ENCODE measurements at regions not wholly inside any gene's neighbourhood (a gene's known extent, or its start where the extent isn't known, plus 50 kb on each side); places are given as distances from the start of the nearest gene placed in this dataset.

DNA sequence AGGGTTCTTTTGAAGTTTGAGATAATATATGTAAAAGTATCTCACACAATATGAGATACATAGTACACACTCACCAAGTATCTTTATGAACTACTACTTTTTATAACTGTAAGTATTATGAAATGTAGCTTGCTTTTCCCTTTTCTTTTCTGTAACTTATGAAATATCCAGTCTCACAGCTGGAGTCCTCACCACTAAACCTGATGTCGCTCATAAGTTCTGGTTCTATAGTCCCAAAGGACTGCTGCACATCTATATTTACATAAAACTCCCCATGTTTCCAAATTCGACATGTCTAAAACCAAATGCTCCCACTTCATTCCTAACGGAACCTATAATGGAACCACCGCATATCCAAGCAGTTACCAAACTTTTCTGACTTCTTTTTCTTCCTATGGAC, 186.5 kb upstream of the SLC7A11 start:
- TF ChIP-seq, protein P1, sequence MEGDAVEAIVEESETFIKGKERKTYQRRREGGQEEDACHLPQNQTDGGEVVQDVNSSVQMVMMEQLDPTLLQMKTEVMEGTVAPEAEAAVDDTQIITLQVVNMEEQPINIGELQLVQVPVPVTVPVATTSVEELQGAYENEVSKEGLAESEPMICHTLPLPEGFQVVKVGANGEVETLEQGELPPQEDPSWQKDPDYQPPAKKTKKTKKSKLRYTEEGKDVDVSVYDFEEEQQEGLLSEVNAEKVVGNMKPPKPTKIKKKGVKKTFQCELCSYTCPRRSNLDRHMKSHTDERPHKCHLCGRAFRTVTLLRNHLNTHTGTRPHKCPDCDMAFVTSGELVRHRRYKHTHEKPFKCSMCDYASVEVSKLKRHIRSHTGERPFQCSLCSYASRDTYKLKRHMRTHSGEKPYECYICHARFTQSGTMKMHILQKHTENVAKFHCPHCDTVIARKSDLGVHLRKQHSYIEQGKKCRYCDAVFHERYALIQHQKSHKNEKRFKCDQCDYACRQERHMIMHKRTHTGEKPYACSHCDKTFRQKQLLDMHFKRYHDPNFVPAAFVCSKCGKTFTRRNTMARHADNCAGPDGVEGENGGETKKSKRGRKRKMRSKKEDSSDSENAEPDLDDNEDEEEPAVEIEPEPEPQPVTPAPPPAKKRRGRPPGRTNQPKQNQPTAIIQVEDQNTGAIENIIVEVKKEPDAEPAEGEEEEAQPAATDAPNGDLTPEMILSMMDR (conservative IDR thresholded peaks at IDR 0.05; ENCODE audit: low read depth, low read length), result no peak
- no peak for TF ChIP-seq EZH2phosphoT487 (IDR thresholded peaks at IDR 0.05; ENCODE audit: borderline replicate concordance, low read length)
- TF ChIP-seq EZH2 (IDR thresholded peaks at IDR 0.05; ENCODE audit: low read length, unreplicated experiment), result no peak

Measured in PC-3 (cell line).